WTC11 (cell line): ENCODE measurements at regions not wholly inside any gene's neighbourhood (a gene's known extent, or its start where the extent isn't known, plus 50 kb on each side); places are given as distances from the start of the nearest gene placed in this dataset.

Source experiments
- ATAC-seq: fragments of 200-7000 bp; cut with Tn5 transposase; 2 replicates; pipeline ENCODE4 v1.10.0; 2021; ENCODE audit warnings: mild to moderate bottlenecking, moderate library complexity
- CTCF ChIA-PET: fragments of 300-600 bp; sonication (Branson Sonifier 250); formaldehyde crosslinking; loops from one replicate; lab custom pipeline; 2021; ENCODE audit warnings: antibody characterized with exemption; lab: Charles Lee
- POLR2A ChIA-PET: fragments of 350-600 bp; sonication (Branson Sonifier 250); formaldehyde crosslinking; loops from one replicate; lab custom pipeline; 2021; ENCODE audit warnings: antibody characterized with exemption; lab: Charles Lee
- DNase-seq: peaks from one replicate; pipeline ENCODE4 v3.0.0; 2021; ENCODE audit warnings: low spot score
- H3K27ac Mint-ChIP-seq: 2 replicates; pipeline ENCODE4 v1.8.0; 2021; ENCODE audit warnings: mixed read lengths
- H3K27me3 Mint-ChIP-seq: 2 replicates; pipeline ENCODE4 v1.8.0; 2021; ENCODE audit warnings: low read depth, mild to moderate bottlenecking, moderate library complexity, mixed read lengths
- H3K36me3 Mint-ChIP-seq: 2 replicates; pipeline ENCODE4 v1.8.0; 2021; ENCODE audit warnings: mixed read lengths
- H3K4me1 Mint-ChIP-seq: 2 replicates; pipeline ENCODE4 v1.8.0; 2022; ENCODE audit warnings: mixed read lengths
- H3K4me3 Mint-ChIP-seq: 2 replicates; pipeline ENCODE4 v1.8.0; 2021; ENCODE audit warnings: mild to moderate bottlenecking, moderate library complexity, mixed read lengths
- H3K9me3 Mint-ChIP-seq: 2 replicates; pipeline ENCODE4 v1.8.0; 2021; ENCODE audit warnings: mixed read lengths
- AR ChIP-seq: fragments of 250-450 bp; sonication (Bioruptor Pico); IDR thresholded peaks from 2 replicates; pipeline ENCODE4 v1.9.0; 2021; ENCODE audit warnings: mild to moderate bottlenecking
- ATF6 ChIP-seq: sonication (generic); formaldehyde crosslinking; IDR thresholded peaks from 2 replicates; pipeline ENCODE4 v1.8.1; 2023; ENCODE audit warnings: mild to moderate bottlenecking, missing genetic modification reagents
- ERG ChIP-seq: fragments of 250-450 bp; sonication (Bioruptor Pico); IDR thresholded peaks from 2 replicates; pipeline ENCODE4 v1.8.0; 2021; ENCODE audit warnings: mild to moderate bottlenecking
- IRF2 ChIP-seq: sonication (generic); formaldehyde crosslinking; IDR thresholded peaks from 2 replicates; pipeline ENCODE4 v1.8.0; 2022; ENCODE audit warnings: low read depth, missing genetic modification reagents, borderline replicate concordance
- PRDM15 ChIP-seq: sonication (generic); formaldehyde crosslinking; IDR thresholded peaks from 2 replicates; pipeline ENCODE4 v1.8.0; 2022; ENCODE audit warnings: missing genetic modification reagents
- RELA ChIP-seq: sonication (generic); formaldehyde crosslinking; IDR thresholded peaks from 2 replicates; pipeline ENCODE4 v1.8.1; 2022; ENCODE audit warnings: missing genetic modification reagents, mild to moderate bottlenecking, borderline replicate concordance
- SMAD4 ChIP-seq: sonication (generic); formaldehyde crosslinking; IDR thresholded peaks from 2 replicates; pipeline ENCODE4 v1.8.0; 2022; ENCODE audit warnings: mild to moderate bottlenecking, missing genetic modification reagents
- ZBTB21 ChIP-seq: sonication (generic); formaldehyde crosslinking; IDR thresholded peaks from 2 replicates; pipeline ENCODE4 v1.8.1; 2023; ENCODE audit warnings: mild to moderate bottlenecking, missing genetic modification reagents, borderline replicate concordance
- ZNF281 ChIP-seq: sonication (generic); formaldehyde crosslinking; IDR thresholded peaks from 2 replicates; pipeline ENCODE4 v1.8.0; 2023; ENCODE audit warnings: mild to moderate bottlenecking, missing genetic modification reagents
- ZNF396 ChIP-seq: fragments of 250-450 bp; sonication (Bioruptor Pico); IDR thresholded peaks from 2 replicates; pipeline ENCODE4 v1.8.0; 2021; ENCODE audit warnings: mild to moderate bottlenecking, moderate library complexity, borderline replicate concordance

- TF ChIP-seq ZNF396 (CRISPR knock-in tag), result no peak
Observed at GRCh38 chr9:126117631-126118030, 209.0 kb upstream of the MVB12B start (continued).

- Mint-ChIP-seq H3K27ac (no peak overlapping the region), H3K9me3 (no peaks in the 10 kb centered on the region), H3K36me3 (no peaks in the 10 kb centered on the region), H3K27me3 (no peaks in the 10 kb centered on the region; the same call in 1 of the 2 replicates), H3K4me3 (no peak overlapping the region), H3K4me1 (no peaks in the 10 kb centered on the region)
- POLR2A ChIA-PET, result no interaction called here
- DNase-seq (no peak), ATAC-seq (no peak)
- TF ChIP-seq IRF2 (no peak), RELA (CRISPR knock-in tag) (no peak), ERG (CRISPR knock-in tag) (no peak), ZBTB21 (no peak), PRDM15 (CRISPR knock-in tag) (no peak), AR (CRISPR knock-in tag) (no peak), ZNF281 (CRISPR knock-in tag) (no peak), ATF6 (CRISPR knock-in tag) (no peak), SMAD4 (no peak)
- CTCF ChIA-PET, result no interaction called here
Observed at GRCh38 chr9:126119731-126120130, 206.9 kb upstream of the MVB12B start.
